Activated CD8-positive, alpha-beta memory T cell treated with anti-CD3 and anti-CD28 coated beads for 24 hours (primary cell): ENCODE measurements at regions not wholly inside any gene's neighbourhood (a gene's known extent, or its start where the extent isn't known, plus 50 kb on each side); places are given as distances from the start of the nearest gene placed in this dataset.
"Not testable (repeated sequence)": the region's sequence is repeated elsewhere in the genome, so short reads cannot be mapped to it uniquely, and the experiment has no call there.

Experiments used
- DNase-seq: peaks from one replicate; pipeline ENCODE4 v3.0.0-alpha.2; 2020

DNA sequence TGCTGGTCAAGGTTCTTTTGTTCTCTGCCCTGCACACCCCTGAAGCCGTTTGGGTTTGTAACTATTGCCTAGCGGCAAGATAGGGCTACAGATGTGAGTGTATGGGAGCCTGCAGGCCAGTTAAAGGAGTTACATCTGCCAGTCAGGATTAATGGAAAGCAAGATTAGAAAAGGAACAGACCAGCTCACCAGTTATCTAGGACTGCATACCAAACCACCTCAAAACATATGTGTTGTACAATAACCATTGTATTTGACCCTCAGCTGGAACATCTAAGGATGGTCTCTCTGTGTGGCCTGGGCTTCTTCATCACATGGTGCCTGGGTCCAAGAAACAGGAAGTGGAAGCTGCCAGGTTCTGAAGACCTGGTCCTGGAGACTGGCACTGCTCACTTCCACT, 52.5 kb upstream of the FBXO28 start:
- DNase-seq = no peak

DNA sequence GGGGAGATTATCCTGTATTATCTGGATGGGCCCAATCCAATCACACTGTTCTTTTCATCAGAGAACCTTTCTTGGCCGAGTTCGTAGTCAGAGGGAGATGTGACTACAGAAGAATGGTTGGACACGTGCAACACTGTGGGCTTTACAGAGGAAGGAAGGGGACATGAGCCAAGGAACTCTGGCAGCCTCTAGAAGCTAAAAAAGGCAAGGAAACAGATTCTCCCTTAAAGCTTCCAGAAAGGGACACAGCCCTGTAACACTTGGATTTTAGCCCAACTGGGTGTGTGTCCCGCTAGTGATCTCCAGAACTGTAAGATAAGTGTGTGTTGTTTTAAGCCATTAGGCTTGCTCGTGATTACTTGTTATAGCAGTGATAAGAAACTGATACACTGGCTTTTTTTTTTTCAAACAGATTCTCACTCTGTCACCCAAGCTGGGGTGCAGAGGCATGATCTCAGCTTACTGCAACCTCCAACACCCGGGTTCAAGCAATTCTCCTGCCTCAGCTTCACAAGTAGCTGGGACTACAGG, 53.9 kb upstream of the FBXO28 start:
- no peak for DNase-seq

DNA sequence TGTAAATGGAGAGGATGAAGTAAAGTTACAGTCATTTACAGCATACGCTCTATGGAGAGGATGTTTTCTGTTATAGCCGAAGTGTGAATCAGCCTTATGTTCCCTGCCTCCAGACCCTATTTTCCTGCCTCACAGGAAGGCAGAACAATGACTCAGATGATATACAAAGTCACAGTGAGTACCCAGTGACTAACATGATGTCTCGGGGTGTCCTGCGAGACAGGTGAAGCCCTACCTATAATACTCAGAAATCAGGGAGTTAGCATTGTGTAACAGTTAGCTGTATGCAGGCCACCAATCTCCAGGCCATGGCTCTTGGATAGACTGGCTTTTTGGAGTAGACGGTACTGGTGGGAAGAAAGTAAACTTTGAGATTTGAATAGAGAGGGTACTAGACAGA, 55.6 kb upstream of the FBXO28 start:
- no peak for DNase-seq

DNA sequence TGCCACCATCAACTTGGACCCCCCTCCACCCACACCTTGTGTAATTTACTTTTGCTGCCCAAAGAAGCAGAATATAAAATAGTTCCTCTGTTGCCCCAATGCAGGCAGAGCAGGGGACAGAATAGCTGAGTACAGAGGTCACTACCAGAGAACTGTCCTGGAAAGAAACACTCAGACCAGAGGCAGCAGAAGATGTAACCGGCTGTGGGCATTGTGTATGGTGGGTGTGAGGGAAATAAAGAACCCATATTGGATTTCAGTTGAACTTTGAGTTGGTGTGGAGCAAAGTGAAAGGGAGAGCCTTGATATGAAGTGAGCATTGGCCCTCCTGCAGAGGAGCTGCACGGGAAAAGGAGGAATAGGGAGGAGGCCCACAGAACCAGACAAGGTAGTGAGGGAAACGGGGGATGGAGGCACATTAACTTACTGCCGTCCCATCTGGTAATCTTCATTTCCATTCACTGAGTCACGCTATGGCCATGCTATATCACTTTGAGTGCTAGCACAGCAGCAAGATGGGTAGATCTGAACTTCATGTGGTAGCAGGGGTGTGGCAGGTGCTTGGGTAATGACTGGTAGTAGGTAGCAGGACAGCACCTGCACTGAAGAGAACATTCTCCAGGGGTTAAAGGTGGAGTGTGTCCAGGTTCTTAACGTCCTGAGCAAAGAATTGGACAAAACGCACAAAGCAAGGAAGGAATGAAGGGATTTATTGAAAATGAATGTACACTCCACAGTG, 56.3 kb upstream of the FBXO28 start:
- DNase-seq = no peak

DNA sequence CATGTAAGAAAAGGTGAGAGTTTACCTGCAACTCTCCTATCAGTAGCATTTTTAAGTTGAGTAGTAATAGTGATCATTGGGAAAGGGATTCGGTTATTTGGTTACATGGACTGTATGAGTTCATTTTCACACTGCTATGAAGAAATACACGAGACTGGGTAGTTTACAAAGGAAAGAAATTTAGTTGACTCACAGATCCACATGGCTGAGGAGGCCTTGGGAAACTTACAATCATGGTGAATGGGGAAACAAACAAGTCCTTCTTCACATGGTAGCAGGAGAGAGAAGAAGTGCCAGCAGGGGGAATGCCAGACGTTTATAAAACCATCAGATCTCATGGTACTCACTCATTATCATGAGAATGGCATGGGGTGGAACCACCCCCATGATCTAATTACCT, 59.3 kb upstream of the FBXO28 start:
- DNase-seq = no peak

DNA sequence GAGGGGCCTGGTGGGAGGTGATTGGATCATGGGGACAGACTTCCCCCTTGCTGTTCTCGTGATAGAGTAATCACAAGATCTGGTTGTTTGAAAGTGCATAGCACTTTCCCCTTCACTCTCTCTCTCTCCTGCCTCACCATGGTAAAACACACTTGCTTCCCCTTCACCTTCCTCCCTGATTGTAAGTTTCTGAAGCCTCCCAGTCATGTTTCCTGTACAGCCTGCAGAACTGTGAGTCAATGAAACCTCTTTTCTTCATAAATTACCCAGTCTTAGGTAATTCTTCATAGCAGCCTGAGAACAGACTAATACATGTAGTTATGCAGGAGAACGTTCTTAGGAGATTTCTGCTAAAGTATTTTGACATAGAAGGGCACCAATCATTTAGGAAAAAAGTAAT, 59.9 kb upstream of the FBXO28 start:
- DNase-seq = no peak

DNA sequence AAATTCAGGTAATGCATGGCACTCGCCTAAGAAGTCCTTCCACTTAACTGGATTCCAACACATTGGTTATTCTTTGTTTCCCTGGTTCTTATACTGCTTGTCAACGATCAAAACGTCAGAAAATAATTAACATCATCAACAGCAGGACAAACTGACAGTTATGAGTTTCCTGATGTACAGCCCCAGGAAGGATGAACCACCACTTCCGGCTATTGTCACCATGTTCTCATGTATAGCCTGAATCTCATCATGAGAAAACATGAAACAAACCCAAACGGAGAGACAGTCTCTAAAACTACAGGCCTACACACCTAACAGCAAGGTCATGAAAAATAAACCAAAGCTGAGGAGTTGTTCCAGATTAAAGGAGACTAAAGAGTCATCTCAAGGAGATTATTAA, 60.5 kb upstream of the FBXO28 start:
- no peak for DNase-seq

DNA sequence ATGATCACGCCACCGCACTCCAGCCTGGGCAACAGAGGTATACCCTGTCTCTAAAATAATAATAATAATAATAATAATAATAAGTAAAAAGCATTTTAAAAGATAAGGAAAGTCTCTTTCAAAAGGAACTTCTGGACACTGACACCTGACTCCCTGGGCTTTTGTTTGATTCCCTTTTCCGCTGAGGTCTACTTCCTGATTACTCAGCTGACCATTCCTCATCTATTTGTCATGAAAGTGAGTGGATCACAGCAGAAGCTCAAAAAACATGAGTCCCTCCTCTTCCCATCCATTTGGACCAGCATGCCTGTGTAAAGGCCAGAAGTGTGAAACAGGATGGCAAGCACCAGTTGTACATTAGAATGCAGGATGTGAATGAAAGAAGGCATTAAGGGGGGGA, 61.1 kb upstream of the FBXO28 start:
- no peak for DNase-seq

DNA sequence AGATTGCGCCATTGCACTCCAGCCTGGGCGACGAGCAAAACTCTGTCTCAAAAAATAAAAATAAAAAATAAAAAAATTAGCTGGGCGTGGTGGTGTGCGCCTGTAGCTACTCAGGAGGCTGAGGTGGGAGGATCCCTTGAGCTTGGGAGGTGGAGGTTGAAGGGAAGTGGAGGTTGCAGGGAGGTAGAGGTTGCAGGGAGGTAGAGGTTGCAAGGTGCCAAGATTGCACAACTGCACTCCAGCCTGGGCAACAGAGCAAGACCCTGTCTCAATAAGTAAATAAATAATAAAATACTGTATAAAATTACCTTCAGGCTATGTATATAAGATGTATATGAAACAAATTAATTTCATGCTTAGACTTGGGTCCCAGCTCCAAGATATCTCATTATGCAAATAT, 62.1 kb upstream of the FBXO28 start:
- not testable (repeated sequence) for DNase-seq

DNA sequence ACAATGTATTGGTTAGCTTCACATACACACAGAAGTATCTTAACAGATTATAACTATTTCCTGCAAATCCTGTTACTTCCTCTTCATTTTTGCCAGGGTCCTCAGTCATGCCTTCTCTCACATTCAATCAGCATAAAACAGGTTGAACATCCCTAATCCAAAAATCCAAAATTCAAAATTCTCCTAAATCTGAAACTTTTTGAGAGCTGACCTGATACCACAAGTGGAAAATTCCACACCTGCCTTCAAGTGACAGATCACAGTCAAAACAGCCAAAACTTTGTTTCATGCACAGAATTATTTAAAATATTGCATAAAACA, 62.9 kb upstream of the FBXO28 start:
- no peak for DNase-seq

DNA sequence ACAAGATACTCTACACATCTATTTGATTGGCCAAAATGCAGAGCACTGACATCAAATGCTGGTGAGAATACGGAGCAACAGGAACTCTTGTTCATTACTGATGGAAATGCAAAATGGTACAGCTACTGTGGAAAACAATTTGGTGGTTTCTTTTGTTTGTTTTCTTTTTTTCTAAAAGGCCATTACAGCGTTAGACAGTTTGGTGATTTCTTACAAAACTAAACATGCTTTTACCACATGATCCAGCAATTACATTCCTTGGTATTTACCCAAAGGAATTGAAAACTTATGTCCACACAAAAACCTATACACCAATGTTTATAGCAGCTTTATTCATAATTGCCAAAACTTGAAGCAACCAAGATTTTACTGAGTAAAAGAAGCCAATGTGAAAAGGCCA, 66.4 kb upstream of the FBXO28 start:
- no peak for DNase-seq

DNA sequence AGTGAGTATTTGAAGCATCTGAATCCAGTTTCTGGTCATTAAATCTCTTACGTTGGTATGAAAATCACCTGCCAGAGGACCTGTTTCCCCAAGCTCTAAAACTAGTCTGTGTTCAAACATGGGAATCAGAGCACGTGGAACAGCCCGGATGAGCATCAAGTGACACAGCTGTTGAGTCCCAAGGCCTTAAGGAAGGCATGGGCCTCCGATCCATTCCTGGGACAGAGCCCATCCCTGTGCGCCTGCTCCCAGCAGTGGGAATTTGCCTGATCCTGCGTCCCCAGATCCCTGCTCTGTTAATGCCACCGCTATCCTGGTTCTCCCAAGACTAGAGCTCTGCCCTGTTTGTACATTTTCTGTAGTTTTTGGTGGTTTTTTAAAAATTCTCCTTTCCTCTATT, 68.4 kb upstream of the FBXO28 start:
- DNase-seq = no peak

DNA sequence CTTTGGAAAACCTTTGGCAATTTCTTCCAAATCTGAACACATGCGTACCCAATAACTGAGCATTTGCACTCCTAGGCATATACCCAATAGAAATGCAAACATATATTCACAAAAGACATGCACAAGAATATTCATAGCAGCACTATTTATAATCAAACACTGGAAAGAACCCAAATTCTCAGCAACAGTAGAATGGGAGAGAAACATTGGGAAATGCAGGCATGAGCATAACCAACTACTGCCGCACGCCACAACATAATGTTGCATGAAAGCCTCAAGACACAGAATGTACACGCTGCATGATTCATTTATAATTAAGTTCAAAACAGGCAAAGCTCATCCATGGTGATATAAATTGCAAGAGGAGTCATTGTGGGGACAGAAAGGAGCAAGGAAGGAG, 69.5 kb upstream of the FBXO28 start:
- no peak for DNase-seq

DNA sequence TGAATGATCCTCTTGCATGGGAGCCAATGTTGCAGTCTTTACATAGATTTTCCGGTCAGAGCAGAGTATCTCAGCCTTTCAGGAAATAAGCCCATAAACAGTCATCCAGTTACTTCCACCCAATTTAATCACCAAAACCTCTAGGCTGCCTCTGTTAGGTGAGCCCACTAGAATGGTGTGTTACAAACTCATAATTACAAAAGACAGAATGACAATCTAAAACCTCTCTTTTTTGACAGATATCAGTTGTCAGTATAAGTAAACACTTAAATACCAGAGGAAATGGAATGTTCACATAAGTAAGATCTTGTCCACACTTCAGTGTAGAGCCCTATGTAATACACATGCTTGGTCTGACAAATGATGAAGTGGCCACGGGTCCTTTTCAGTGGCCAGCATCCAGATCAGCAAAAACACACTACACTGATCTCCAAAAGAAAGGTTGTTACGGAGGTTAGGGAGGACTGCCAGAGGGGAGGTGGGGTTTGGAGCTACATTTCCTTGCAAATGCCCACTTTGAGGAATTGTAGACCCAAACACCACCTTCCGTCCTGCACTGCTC, 71.3 kb upstream of the FBXO28 start:
- no peak for DNase-seq

DNA sequence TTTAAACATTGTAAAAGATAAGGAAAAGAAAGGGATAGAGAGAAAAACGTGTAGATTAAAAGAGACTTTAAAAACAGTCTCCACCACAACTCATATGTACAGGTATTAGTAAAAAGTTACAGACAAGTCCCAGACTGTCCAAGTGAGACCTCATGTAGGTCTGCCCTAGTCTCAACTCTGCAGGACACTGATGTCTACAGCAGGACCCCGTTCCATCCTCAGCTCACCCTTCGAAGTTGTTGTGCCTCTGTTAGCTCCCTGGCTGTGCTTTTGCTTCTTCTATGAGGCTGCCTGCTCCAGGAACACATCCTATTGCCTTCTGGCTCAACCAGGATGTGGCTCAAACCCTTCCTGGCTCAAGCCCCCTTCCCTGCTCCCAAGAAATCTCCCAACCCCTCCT, 72.9 kb upstream of the FBXO28 start:
- DNase-seq = no peak

DNA sequence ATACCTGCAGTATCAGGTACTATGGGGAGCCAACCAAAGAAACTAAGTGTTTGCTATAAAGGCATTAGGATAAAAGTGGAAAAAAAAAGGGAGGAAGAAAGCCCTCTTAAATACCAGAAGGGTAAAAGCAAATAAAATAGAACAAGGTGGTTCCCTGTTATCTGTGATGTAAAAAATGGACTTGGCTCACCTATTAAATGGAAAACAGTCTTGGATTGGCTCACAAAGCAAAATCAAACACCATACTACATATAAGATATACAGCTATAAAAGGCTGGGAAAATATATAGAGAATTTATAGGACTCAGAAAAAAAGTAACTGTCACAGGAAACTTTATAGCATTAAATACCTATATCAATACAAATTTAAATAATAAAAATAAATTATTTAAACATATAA, 73.5 kb upstream of the FBXO28 start:
- not testable (repeated sequence) for DNase-seq

DNA sequence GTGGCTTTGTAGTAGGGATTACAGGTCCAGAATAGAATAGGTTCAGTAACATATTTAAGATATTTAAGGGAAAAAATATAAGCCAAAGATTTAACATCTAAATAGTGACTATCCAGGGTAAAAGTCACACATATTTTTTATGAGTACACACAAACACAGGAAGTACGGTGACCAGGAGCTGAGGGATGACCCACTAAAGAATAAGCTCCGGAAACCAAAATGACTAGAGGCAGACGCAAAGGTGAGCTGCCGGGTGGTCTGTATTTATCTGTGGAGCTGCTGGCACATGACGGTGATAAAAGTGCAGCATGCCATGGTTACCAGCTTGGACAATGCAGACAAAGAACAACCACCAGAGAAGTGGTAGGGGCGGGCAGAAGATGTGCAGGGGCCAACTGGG, 73.9 kb upstream of the FBXO28 start:
- DNase-seq = not testable (repeated sequence)

DNA sequence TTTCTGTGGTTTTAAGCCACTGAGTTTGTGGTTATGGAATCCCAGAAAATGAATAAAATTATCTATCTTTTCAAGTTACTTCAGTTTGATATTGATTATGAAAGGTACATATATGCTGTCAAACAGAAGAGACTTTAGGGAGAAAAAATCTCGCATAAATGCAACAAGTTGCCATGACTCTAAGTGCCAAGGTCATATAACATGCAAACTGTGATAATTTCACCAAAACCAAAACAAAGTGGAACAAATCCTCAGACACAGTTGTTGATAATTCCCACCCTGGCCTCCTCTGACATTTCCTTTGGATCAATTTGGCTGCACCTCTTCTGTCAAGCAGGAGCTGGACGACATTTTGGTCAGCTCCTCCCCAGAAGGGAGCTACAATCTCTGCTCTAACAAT, 75.1 kb upstream of the FBXO28 start:
- DNase-seq = not testable (repeated sequence)

DNA sequence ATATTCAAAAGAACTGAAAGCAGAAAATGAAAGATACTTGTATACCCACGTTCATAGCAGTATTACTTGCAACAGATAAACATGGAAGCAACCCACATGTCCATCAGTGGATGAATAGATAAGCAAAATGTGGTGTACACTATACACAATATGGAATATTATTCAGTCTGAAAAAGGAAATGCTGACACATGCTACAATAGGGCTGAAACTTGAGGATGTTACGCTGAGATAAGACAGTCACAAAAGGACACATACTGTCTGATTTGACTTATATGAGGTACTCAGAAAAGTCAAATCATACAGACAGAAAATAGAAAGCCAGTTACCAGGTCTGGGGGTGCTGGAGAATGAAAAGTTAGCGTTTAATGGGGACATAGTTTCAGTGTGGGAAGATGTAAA, 76.5 kb upstream of the FBXO28 start:
- not testable (repeated sequence) for DNase-seq

DNA sequence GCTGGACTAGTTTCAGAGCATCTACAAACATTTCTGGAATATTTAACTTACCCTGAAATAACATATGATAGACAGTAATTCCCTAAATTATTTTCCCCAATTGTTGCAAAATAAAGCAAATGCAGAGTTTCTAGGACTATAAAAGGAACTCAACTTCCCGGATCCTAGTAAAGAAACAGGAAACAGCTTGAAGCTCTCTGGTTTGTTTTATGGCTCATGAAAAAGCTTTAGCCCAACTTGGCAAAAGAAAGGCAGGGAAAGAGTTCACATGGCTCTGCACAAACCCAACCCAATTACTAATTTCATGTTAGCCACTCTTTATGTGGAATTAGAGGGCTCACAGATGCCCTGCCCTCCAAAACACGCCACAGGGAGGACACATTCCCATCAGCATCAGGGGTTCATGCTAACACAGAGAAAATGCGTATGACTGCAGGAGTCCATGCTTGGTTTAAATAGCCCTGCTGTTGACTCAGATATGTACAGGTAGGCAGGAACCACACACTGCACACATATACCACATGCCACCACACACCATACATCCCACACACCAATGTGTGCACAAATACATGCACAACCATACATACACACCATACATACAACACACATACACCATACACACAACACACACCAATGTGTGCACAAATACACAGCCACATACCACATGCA, 81.2 kb upstream of the FBXO28 start:
- DNase-seq = not testable (repeated sequence)

DNA sequence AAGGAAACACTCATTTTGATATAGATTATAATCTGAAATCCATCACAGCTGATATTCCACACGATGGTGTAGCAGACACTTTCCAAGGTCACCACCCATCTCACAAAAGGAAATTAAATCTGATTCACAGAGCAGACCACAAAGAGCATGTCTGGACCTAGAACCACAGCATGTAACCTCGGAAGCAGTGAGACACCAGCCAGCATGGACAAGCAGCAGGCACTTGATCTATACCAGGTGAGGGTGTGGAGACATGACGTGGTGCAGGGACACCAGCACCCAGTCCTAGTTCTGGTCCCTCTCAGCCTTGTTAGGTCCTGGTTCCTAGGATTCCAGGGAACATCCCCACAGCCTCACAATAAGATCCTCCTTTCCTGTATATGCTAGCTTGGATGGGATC, 81.9 kb upstream of the FBXO28 start:
- DNase-seq = not testable (repeated sequence)

DNA sequence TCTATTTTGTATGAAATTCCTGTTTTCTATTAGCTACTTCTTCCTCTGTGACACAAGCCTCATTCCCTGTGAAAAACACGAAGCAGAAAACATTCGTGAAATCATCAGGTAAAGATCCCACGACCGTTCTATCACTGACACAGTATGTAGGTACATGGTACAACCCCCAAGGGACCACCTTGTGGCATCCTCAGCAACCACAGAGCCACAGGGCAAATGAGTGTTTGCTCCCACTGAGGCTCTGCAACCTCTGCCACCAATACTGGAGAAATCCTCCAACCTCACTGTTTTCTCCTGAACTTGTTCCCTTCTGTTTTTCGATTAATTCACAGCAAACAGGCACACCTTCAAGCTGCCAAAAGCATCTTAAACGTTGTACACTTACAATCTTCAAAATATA, 83.7 kb upstream of the FBXO28 start:
- not testable (repeated sequence) for DNase-seq

DNA sequence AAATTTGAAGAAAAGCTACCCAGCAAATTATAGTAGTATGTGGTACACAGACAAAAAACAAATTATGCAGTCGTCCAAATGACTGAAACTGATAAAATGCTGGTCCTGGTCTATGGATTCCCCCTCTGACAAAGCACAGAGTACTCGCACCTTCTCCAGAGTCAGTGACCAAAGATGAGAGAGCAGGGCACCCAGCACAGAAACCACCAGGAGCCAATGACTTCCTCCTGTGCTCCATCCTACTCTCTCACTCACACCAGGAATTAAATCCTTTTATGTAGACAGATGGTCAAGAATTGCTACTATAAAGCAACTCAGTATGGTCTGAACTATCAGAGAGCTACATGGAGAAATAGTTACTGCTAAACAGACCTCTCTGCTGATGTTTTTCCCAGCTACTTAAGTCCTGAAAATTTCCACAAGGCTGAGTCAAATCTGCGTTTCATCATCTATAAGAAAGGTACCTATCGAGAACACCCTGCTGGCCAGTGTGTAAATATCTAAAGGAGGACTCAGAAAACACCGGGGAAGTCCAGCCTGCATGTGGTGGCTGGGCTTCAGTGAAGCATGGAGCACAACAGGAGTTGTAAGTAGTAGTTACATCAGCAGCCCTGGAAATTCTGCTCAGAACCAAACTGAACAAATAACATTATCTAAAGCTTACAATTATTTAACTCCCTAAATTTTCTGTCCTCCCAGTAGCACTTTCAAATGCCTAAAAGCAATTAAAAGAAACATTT, 84.5 kb upstream of the FBXO28 start:
- DNase-seq = not testable (repeated sequence)

DNA sequence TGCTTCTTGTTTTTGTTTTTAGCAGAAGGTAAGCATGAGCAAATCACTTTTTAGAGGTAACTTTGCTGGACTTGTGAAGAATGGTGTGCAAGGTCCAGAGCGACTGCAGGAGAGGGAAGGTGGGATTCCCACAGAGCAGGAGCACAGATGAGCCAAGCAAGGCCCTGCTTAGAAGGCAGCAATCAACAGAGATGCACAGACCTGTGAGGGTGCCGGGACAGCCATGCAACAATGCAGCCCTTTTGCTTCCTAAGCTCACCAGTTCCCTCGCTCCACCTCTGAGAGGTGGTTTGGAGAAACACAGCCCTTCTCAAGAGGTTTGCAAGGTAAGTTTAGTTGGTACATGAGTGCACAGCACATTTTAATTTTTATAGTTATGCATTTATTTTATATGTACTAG, 85.1 kb upstream of the FBXO28 start:
- not testable (repeated sequence) for DNase-seq
